IPS DF 4.7 (cell line): ENCODE measurements at regions not wholly inside any gene's neighbourhood (a gene's known extent, or its start where the extent isn't known, plus 50 kb on each side); places are given as distances from the start of the nearest gene placed in this dataset.
"Not testable (repeated sequence)": the region's sequence is repeated elsewhere in the genome, so short reads cannot be mapped to it uniquely, and the experiment has no call there.

Experiments used
- DNase-seq: peaks from one replicate; pipeline ENCODE4 v3.0.0-alpha.2; 2013; ENCODE audit warnings: low spot score; ENCODE audit errors: extremely low read depth

DNA sequence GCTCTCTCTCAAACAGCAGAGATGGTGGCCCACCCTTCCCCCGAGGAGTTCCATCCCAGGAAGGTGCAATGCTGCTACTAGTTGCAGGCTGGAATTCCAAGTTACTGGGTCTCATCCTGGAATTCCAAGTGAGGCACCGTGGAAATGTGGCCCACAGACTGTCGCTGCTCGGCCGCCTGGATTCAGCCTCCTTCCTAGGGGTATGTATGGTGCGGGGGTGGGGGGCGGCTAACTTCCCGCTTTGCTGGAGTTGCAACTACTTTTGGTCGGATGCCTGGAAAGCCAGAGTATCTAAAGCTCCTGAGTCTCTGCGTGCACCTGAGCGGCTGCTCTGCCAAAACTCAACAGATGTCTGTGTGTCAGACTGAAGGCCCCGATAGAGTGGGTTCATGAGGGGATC, 1146.2 kb downstream of the RPA4 start:
- DNase-seq = no peak

DNA sequence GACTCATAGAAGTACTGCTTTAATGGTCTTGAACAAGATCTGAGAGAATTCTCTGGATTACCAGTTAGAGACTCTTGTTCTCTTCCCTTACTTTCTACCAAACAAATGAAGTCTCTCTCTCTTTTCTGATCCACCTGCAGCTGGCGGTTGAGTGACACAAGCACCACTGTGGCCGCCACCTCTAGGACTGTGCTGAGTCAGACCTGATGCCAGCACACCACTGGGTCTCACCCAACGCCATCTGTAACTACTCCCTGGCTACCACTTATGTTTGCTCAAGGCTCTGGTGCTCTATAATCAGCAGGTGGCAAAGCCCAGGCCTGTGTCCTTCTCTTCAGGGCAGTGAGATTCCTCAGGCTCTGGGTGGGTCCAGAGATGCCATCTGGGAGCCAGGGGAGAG, 1173.5 kb downstream of the RPA4 start:
- DNase-seq = no peak

DNA sequence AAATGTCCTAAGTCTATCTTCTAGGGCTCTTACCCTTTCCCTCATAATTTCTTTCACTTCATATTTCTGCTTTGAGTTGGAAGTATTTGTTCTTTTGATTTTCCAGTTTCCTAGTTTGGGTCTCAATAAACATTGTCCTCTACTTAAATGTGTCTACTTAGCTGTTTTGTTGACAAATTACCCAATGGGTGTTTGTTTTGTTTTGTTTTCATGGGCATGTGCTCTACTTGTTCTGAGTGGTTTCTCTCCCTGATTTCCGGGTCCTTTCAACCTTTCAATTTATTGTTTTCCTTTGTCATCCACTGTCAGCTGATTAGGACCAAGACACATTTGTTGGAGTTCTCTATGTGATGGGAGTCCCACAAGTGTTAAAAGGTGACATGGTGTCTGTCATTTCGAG, 1181.4 kb downstream of the RPA4 start:
- DNase-seq = no peak

DNA sequence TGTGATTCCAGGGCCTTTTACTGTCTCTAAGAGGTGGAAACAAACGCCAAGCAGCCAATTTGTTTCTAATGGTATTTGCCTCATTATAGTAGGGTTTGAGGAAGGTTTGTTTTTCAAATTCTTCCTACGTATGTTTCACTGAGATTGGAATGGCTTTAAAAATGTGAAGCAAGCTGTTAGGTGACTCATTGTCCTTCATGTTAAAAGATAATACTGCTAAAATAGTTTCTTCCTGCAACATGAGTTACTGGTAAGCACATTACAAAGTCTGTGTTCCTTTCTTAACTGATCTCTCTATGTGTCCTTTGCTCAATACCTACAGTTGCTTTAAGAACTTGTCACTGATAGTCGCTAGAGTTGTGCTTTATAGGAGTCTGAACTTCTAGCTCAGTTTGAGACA, 1183.9 kb downstream of the RPA4 start:
- no peak for DNase-seq

DNA sequence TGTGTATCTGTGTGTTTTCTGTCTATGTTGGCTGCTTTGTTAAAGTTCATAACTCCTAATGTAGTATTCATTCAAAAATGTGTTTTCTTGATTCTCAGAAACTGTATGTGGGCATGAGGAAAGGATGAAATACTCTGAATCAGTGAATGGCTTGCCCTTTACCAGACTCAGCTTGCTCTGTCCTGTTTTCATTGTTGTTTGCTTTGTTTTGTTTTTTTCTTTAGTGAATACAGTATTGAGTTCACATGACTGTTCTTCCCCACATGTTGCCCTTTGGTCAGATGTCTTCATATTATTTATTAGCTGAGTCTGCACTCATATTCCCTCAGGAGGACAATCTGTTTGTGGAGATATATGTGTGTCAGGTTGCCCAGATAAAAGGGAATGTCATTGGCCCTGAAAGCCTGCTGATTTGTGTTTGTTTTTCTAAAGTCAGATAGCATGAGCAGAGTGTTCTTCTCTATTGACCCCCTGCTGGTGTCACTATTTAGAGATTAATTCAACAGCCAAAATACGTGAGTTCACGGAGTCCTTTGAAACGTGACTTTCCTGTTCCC, 1184.4 kb downstream of the RPA4 start:
- no peak for DNase-seq

DNA sequence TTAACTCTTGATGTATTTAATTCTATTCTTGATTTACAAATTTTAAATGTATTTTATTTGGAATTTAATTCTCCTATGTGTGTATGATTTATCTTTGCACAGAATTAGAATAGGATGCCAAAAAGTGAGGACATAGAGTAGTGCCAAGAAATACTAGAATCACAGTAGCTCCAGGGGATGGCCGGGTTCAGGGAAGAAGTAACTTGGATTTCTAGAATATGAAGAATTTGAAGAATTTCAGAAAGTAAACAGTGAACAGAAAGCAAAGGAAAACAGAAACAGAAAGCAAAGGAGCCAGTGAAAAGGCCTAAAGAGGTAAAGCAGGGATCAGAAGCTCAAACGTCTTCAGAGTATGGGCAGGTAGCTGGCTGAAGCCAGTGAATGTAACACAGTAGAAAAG, 1187.6 kb downstream of the RPA4 start:
- no peak for DNase-seq

DNA sequence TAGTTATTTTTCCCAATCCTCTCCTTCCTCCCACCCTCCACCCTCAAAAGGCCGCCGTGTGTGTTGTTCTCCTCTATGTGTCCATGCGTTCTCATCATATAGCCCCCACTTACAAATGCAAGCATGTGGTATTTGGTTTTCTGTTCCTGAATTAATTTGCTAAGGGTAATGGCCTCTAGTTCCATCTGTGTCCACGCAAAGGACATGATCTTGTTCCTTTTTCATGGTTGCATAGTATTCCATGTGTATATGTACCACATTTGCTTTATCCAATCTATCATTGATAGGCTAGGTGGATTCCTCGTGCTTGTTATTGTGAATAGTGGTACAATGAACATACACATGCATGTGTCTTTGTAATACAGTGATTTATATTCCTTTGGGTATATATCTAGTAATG, 1193.7 kb downstream of the RPA4 start:
- DNase-seq = no peak

DNA sequence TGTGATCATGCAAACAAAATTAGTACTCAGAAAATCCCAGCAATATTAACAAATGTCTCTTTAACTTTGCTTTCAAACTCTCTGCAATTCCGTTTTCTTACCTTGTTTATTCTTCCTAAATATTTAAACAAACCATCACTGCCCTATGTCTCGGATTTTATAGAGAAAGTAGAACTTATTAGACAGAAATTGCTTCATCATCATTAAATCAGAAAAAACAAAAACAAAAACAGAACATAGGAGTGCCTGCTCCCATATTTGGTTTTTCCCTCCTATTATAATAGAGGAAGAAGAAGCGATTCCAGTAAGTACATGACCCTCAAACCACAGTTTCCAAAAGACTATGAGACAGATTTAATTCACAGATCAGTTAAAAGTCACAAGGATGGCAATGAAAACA, 1228.0 kb downstream of the RPA4 start:
- no peak for DNase-seq

DNA sequence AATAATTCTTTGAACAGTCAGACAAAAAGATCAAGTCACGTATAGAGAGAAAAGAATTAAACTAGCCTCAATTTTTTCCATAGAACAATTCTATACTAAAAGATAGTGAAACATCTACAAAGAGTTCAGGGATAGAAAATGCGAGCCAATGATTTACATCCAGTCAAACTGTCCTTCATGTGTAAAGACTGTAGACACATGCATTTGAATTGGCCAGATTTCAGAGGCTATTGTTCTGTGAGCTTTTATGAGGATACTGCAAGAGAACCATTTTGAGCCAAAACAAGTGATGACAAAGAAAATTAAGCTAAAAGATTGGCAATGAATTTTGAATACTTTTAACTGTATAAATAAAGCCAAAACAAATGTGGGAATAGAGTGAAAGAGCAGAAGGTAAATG, 1230.3 kb downstream of the RPA4 start:
- DNase-seq = no peak

DNA sequence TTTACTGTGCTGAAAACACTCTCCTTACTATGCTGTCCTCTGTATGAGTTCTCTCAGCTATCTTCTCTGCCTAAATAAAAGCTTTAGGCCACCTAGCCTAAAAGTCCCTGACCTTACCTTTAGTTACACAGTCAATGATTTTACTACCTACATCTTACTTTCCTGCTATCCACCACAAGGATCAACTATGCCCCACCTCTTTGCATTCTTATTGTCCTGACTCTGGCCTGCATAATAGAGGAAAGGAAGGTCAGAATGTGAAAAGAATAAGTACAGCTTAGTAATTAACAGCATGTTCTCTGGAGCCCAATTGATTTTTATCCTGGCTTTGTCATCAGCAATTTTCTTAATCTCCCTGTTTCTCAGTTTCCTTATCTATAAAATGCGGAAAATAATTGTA, 1257.8 kb downstream of the RPA4 start:
- no peak for DNase-seq

DNA sequence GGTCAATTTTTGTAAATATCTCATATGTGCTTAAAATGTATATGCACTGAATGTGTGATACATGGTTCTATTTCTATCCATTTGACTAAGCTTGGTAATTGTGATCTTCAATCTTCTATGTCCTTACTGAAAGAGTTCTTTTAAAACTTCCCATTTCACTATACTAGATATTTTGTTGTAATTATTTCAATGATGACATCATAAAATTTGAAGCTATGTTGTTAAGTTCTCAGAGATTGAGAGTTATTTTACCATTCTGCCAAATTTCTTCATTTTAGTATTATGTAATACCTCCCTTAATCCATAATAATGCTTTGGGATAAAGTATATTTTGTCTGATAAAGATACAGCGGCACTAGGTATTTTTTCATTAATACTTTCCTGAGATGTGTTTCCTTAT, 1307.3 kb downstream of the RPA4 start:
- no peak for DNase-seq

DNA sequence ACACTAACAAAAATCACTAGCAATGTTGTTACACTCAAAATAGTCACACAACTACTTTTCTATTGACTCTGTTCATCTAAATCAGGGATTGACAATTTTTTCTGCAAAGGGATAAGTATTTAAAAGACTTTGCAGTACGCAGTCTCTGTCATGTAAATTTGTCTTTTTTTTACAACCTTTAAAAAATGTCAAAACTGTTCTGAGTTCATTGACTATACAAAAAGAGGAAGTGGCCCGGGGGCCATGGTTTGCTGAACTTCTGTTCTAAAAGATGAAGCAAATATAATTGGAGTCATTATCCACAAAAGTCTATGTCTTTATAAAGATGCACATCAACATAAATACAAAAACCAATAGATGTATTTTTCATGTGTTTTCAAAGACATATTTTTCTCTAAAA, 1310.3 kb downstream of the RPA4 start:
- no peak for DNase-seq

DNA sequence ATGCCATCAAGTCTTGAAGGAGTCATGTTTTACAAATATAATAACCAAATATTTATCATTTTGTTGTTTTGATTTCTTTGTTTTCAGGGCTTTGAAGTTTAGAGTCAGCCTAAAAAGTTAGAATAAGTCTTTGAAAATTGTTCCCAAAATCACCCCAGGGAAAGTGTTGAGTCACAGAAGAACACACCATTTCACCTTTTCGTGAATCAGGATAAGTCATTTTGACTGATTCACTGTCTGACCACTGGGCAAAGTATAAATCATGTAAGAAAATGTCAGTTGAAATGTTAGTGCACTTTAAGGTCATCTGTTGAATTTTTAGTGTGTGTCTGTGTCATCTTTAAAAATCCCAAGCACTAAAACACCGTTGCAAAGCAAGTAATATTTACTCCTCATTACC, 1320.1 kb downstream of the RPA4 start:
- DNase-seq = no peak

DNA sequence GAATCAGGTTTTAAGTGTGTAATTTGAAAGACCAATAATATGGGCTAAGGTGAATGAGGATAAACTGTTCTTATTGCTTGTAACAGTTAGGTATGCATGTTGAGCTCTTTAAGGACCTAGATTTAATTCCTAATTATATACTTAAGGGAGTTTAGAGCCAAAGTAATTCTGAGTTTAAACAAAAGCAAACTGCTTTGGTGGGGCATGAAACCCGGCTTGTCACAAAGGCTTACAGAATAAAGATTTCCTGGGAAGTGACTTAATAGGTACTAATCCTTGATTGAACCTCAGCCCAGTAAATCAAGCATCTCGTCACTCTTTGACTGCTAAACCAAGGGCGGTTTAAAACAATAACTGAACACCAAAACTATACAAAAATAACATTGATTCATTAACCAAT, 1324.2 kb downstream of the RPA4 start:
- no peak for DNase-seq

DNA sequence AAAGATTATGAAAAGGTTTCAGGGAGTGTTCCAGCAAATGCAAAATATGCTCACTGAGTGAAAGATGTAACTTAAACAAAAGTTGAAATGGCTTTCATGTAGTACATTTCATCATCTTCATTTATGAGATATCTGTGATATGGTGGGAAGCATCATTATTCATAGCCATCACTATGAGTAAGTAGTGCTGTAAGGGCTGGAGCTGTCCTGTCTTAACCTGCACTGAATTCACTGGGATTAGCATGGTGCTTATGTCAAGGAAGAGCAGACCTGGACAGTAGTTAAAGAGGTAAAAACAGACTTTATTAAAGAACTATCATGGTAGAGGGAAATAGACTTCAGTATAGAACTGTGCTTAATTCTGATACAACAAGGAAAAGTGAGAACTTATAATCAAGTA, 1347.3 kb downstream of the RPA4 start:
- no peak for DNase-seq

DNA sequence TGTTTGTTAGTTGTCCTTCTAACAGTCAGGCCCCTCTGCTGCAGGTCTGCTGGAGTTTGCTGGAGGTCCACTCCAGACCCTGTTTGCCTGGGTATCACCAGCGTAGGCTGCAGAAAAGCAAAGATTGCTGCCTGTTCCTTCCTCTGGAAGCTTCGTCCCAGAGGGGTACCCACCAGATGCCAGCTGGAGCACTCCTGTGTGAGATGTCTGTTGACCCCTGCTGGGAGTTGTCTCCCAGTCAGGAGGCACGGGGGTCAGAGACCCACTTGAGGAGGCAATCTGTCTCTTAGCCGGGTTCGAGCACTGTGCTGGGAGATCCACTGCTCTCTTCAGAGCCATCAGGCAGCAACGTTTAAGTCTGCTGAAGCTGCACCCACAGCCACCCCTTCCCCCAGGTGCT, 1356.4 kb downstream of the RPA4 start:
- not testable (repeated sequence) for DNase-seq

DNA sequence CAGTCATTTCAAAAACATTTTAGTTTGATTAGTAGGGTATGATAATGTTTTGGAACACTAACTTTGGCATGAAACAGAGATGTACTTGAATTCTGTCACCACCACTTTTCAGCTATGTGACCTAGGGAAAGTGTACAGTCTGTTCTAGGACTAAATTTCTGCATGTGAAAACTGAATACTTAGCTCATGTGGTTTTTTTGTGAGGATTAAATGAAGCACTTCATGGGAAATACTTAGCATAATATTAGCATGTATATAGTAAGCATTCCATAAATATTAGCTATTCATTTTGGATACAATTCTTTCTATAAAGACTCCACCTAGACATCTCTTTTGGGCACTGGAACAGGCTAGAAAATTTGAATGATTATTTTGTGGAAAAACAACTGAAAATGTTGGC, 1379.4 kb downstream of the RPA4 start:
- DNase-seq = no peak

DNA sequence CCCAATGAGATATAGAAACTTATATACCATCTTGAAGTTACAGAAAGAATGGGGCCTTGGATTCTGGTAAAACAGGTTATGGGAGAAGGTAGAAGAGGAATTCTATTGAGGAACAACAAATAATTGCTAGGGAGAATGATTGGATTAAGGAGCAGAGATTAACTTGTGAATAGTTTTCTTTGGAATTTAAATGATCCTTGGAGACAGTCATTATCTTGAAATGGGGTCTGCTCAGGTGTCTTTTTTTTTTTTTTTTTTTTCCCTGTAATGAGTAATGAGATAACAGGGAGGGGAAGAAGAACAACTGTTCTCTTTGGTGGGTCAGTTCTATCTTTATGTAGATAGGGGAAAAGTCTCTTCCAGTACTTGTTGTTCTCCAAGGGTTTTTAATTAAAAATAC, 1406.0 kb downstream of the RPA4 start:
- no peak for DNase-seq

DNA sequence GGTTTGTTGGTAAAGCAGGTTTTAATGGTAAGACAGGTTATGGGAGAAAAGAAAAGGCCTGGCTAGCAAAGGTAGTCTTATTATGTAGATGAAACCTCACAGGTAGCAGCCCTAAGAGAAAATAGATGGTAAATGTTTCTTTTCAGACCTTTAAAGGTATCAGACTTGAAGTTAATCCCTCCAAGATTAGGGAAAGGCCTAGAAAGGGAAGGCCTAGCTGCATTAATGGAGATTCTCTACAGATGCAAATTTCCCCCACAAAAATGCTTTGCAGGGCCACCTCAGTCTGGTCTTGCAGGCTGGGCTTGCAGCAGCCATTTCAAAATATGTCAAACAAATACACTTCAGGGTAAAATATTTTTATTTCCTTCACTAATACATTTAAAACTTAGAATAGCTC, 1410.6 kb downstream of the RPA4 start:
- no peak for DNase-seq

DNA sequence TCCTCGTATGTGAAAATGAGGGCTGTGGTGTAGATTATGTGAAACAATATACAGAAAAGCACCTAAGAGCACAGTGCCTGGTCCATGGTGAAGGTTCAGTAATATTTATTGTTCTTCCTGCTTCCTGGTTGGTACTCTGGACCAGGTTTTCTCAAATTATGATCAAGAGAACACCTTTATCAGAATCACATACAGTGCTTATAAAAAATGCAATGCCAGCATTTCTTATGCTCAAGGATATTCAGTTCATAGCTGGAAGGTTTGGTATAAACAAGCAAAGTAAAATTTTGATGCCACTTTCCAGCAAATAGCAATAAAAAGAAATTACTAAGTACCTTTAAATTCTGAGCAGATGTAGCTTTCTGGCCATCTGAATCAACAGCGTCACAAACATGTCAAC, 1412.4 kb downstream of the RPA4 start:
- no peak for DNase-seq

DNA sequence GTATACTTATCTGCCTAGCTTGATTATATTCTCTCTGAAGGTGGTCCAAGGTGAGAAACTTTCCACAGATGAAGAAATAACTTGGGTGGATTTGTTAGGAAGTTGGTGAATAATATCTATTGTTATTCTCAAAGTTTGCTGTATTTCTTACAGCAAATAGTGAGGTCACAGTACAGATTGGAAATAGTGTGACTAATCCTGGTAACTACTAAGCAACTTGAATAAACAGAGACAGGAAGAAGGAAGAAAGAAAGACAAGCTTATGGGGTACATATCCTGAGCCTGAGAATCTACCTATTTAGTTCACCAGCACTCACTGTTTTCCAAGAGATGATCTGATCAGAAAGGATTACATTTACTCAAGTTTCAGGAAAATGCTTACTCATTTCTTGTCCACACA, 1416.1 kb downstream of the RPA4 start:
- DNase-seq = no peak

DNA sequence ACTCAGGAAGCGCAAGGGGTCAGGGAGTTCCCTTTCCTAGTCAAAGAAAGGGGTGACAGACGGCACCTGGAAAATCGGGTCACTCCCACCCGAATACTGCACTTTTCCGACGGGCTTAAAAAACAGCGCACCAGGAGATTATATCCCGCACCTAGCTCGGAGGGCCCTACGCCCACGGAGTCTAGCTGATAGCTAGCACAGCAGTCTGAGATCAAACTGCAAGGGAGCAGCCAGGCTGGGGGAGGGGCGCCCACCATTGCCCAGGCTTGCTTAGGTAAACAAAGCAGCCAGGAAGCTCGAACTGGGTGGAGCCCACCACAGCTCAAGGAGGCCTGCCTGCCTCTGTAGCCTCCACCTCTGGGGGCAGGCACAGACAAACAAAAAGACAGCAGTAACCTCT, 1416.8 kb downstream of the RPA4 start:
- DNase-seq = not testable (repeated sequence)

DNA sequence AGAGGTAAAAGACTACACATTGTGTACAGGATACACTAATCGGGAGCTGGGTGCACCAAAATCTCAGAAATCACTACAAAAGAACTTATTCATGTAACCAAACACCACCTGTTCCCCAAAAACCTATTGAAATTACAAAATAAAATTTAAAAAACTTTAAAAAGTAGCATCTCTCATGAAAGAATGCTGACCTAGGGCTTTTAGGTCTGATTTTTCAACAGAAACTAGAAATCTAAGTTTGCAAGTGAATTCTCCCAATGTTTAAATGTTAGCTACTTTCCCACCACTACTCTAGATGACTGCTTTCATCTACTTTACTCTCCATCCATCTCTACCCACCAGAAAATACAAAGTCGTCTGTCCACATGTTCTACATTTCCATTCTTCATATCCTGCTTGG, 1447.7 kb downstream of the RPA4 start:
- no peak for DNase-seq

DNA sequence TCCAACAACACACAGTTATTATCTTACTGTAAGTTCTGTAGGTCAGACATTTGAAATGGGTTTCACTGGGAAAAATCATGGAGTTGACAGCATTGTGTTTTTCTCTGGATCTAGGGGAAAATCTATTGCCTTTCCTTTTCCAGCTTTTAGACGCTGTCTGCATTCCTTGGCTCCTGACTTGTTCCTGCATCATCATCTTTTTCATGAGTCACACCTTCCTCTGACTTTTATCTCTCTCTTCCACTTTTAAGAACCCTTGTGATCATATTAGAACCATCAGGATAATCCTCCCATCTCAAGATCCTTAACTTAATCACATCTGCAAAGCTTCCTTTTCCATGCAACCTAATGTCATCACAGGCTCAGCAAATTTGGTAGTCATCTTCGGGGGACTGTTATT, 1454.8 kb downstream of the RPA4 start:
- no peak for DNase-seq
